T-helper 2 cell (primary cell): ENCODE measurements at regions not wholly inside any gene's neighbourhood (a gene's known extent, or its start where the extent isn't known, plus 50 kb on each side); places are given as distances from the start of the nearest gene placed in this dataset.
"Not testable (repeated sequence)": the region's sequence is repeated elsewhere in the genome, so short reads cannot be mapped to it uniquely, and the experiment has no call there.

Source experiments
- DNase-seq, 5 experiments: peaks; one replicate each; pipeline versions ENCODE4 v3.0.0 to v3.0.0-alpha.2; 2012 to 2022

DNA sequence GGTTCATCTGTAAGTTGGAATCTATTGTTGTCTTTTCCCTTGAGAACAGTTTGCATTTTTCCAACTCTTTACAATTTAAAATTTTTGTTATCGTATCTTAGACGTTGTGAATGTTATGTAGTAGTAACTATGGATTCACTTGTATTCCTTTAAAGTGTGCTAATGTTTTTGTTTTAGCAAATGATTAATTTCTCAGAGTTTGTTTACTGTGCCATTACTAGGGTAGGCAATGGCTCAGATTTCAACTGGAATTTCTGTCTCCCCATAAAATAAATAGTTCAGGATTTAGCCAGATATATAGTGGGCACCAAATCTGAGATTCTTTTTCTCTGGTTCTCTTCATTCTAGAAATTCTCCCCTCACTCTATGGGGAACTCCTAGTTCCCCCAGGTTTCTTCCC lies 896.5 kb downstream of the PLA2G4A start:
- DNase-seq = no peak

DNA sequence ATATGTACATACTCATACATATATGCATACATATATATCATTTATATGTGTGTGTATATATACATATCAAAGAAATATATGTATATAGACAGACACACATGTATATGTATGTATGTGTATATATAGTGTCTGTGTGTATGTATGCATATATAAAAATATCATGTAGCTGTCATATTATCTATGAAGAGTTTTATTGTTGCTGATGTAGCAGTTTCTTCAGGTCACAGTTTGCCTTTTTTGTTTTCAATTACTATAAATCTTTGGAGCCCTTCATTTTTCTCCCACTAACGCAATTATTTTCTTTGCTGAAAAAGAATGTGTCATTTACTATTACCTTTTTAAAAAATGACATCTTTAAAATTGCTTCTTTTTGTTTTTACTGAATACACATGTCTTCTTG lies 904.5 kb downstream of the PLA2G4A start:
- no peak for DNase-seq

DNA sequence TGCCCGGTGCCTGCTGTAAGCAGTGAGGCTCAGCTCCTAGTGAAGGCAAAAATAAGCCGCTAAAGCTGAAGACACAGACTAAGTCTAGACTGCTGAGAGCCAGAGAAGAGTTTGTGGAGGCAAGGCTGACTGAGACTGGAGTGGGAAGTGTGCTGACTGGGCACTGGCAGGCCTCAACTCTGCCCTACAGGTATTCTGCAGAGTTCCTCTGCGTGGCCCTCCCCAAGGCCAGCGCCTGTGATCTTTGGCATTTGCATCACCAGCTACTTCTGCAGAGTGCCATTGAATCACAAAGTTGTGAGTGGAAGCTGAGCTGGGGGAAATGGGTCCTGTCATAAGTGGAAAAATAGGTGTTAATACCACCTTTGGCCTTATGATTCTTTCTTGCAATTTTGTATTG lies 905.7 kb downstream of the PLA2G4A start:
- DNase-seq = no peak

DNA sequence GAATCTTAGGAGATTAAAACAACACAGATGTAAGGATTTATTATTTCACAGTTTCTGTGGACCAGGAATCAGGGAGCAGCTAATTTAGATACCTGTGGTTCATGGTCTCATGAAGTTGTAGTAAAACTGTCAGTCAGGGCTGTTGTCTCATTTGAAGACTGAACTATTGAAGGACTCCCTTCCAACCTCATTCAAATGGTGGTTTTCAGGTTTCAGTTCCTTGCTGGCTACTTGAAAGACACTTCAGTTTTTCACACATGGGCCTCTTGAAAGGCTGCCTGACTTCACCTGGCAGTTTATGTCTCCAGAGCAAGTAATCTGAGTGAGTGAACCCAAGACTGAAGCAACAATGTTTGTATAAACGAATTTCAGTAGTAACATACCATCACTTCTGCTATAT lies 915.9 kb downstream of the PLA2G4A start:
- DNase-seq = no peak

DNA sequence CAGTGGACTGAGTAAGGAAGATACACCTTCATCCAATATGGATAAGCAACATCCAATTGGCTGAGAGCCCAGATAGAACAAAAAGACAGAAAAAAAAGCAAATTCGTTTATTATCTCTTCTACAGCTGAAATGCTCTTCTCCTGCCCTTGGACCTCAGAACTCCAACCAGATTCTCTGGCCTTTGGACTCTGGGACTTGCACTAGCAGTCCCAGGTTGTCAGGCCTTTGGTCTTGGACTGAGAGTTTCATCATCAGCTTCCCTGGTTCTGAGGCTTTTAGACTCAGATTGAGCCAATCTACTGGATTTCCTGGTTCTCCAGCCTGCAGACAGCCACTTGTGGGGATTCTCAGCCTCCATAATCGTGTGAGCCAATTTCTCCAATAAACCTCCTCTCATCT lies 926.8 kb downstream of the PLA2G4A start:
- no peak for DNase-seq

DNA sequence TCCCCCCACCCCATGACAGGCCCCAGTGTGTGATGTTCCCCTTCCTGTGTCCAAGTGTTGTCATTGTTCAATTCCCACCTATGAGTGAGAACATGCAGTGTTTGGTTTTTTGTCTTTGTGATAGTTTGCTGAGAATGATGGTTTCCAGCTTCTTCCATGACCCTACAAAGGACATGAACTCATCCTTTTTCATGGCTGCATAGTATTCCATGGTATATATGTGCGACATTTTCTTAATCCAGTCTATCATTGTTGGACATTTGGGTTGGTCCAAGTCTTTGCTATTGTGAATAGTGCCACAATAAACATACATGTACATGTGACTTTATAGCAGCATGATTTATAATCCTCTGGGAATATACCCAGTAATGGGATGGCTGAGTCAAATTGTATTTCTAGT lies 927.9 kb downstream of the PLA2G4A start:
- not testable (repeated sequence) for DNase-seq

DNA sequence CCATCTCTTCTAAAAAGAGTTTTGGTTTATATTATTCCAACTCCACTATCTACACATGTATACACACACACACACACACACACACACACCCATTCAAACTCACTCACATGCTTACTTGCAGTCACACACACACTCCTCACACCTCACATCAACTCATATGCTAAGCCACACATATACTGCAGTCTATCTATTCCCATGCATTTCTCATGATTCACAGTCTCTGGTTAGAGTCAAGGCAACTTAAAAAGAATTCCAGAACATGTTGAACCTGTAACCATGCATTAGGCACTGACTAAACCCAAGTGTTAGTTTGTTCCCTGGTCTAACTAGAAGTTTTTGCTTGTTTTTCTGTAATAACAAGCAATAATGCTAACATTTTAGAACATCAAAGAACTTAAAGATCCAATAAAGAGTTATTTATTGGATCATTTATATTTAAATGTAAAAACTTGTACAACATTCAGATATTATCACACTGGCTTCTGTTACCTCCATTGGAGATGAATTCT lies 931.1 kb downstream of the PLA2G4A start:
- no peak for DNase-seq

DNA sequence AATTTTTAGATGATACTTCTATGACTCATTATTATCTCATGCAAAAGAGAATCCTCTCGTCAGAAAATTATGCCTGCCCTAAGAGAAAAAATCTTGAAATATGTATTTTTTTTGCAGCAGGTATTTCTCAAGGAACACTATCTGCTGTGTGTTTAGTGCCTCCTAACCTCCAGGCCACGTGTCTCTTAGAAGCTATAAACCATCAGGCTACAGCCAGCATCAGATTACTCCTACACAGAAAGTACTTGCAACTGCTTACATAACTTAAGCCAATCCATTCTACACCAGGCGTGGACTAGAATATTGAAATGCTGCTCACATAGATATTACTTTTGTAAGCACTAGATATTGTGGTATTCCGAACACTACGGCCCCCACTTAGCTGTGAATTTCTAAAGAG lies 933.4 kb downstream of the PLA2G4A start:
- no peak for DNase-seq

DNA sequence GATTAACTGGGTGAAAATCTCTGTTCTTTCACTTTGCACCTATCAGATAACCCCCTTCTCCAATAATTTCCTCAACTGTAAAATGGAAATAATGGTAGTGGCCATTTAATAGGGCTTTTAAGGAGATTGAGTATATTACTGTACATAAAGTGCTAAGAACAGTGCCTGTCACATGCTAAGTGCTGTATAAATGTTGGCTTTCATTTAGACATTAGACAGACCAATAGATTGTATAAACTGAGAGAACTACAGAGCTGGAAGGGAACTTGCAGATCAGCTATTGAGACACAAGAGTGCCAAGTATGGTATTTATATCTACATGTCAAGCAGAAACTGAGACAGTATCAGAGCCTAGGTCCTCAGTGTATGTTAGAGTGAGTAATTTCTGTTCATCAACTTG lies 934.7 kb downstream of the PLA2G4A start:
- no peak for DNase-seq

DNA sequence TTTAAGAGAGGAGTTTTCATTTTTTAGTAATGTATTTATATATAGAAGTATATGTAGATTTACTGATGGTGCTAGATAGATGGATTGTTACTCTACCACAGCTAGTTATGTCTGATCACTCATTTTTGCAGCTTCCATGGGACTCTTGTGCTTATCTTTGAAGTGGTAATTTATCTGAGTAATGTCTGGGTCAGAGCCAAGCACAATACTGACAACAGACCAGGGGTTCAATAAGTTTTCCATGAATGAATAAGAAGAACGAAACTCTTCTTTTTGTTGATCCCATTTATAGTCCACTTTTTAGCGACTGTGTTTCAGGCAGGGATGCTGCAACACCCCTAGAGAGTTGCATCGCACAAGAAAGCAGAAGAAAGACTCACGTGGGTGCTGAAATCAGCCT lies 935.2 kb downstream of the PLA2G4A start:
- no peak for DNase-seq

DNA sequence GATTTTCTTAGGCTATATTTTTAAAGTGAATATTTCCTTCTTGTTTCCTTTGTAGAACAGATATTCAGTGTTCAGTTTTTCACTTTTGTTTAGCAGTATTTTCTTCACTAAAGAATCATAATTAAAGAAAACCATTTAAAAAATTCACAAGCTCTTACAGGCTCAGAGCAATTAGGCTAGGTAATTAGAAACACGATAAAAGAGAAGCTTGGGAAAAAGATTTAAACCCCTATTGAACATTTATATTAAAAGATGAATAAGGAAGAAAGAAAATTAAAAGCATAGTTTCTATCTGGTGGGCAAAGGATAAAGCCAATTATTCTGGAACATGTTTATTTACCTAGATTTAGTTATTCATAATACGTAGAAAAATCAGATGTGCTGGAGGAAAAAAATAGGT lies 942.6 kb downstream of the PLA2G4A start:
- no peak for DNase-seq

DNA sequence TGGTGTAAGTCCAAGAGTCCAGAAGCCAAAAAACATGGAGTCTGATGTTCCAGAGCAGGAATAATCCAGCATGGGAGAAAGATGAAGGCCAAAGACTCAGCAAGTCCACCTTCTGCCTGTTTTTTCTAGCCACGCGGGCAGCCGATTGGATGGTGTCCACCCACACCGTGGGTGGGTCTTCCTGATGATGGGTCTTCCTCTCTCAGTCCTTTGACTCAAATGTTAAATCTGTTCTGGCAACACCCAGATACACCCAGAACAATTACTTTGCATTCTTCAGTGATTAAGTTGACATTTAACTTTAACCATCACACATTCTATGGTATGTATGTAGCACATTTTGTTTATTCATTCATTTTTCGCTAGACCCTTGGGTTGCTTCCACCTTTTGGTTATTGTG lies 944.4 kb downstream of the PLA2G4A start:
- no peak for DNase-seq

DNA sequence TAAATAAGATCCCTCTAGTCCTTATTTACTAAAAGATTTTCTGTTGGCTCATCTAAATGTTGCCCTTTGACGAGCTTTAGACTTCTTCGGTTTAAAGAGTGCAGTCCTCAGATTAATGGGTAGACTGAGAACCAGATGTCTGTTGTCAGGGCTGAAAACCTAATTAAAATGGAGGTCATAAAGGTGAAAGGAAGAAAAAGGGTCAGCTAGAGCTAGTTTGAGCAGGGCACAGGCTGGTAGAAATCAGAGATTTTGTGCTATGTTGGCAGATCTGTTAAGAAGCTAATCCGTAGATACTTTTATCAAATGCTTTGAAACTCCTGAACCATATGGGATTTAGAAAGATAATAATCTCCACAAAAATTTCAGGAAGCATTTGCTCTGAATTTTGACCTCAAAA lies 959.0 kb downstream of the PLA2G4A start:
- no peak for DNase-seq

DNA sequence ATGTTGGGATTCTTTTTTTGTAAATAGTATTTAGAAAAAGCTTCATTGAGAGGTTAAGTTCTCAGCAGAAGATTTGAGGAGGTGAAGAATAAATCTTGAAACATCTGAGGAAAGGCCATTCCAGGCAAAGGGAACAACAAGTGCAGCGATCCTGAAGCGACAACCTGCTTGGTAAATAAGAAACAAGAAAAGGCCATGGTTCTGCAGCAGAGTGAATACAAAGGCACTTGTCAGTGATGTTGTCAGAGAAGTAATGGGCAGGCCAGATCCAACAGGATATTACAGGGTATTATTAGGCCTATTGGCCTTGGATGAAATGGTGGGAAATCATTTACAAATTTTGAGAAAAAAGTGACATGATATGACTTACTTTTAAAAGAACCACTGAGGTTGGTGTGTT lies 960.0 kb downstream of the PLA2G4A start:
- DNase-seq = no peak

DNA sequence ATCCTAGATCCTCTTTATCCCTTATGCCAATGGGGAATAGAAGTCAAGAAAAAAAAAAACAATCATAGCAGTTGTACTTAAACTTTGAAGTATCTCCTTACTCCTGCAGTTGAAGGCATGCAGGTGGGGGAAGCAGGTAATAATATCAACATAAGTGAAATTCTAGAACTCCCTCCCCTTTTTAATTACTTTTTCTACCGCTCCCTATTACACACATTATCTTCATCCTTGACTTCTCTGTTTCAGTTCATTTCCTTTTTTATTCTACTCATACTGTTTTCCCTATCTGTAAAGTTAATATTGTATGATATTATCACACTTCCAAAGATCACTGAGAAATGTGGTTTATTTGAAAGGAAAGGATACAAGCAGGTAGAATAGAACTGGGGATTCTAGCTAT lies 962.0 kb downstream of the PLA2G4A start:
- no peak for DNase-seq

DNA sequence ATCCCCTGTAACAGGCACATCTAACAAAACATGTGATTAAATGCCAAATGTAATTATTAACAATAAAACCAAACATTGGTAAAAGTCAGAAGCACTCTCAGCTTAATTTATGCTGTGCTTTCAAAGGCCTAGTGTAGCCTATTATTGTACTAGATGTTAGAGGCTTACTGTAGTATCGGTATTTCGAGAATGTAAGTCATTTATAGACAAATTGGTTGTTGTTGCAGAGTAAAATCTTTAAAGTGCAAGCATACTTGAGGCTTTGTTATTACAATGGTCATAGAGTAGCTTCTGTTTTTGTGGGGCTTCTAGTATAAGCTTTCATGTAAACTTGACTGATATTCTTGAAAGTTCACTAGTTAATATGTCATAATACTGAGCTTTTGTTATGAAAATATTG lies 965.8 kb downstream of the PLA2G4A start:
- no peak for DNase-seq

DNA sequence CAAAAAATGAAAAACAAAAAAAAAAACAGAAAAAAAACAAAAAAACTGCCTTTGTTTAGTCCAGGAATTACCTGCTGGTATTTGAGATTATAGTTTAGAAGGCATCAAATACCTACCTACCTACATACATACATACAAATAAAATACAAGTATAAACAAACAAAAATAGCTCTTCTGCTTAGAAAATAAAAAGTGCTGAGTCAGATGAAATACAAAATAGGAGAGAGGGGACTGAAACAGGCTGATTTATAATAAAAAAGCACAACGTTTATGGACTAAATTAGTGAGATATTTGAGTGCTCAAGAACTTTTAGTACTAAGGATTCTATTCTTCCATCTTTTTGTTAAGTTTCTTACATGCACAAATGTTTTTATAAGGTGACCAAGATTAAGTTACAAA lies 980.8 kb downstream of the PLA2G4A start:
- DNase-seq = no peak

DNA sequence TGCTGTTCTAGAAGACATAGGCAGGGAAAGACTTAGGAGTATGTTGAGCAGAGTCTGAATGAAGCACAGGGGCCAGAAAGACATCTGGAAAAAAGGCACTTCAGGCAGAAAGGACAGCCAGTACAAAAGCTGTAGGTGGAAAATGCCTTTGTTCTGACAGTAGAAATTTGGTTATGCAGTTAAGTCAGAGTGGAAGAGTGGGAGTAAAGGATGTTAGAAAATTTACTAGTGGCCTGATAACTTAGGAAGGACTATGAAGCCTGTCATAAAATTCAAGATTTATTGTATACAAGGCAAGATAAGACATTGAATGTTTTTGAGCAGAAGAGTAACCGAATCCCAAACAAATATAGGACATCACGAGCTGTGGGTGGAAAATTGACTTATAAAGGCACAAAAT lies 987.9 kb downstream of the PLA2G4A start:
- no peak for DNase-seq

DNA sequence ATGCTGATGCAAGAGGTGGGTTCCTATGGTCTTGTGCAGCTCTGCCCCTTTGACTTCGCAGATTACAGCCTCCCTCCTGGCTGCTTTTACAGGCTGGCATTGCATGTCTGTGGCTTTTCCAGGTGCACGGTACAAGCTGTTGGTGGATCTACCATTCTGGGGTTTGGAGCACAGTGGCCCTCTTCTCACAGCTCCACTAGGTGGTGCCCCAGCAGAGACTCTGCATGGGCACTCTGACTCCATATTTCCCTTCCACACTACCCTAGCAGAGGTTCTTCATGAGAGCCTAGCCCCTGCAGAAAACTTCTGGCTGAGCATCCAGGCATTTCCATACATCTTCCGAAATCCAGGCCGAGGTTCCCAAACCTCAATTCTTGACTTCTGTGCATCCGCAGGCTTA lies 989.0 kb downstream of the PLA2G4A start:
- DNase-seq = peak in 1 of 5 experiments; percentile 1

DNA sequence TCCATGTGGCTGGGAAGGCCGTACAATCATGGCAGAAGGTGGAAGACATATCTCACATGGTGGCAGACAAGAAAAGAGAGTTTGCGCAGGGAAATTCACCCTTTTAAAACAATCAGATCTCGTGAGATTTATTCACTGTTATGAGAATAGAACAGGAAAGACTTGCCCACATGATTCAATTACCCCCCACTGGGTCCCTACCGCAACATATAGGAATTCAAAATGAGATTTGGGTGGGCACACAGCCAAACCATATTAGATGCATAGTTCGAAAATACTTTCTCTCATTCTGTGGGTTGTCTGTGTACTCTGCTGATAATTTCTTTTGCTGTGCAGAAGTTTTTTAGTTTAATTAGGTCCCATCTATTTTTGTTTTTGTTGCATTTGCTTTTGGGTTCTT lies 990.3 kb downstream of the PLA2G4A start:
- DNase-seq = no peak

DNA sequence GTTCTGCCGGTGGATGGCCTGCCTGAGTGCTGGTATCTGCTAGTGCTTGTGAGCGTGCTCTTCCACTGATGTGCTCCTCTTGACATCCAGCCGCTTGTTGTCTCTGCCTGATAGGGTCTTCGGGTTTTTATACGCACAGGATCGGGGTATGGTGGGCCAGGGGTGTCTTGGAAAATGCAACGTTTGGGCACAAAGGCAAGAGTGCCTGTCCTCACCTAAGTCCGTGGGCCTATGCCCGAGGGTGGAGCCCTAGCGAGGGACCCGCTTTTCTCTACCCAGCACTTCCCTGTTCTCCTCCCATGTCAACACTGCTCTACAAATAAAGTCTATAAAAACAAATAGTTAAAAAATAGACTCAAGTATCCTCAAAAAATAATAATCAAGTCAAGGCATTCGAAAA lies 1007.8 kb downstream of the PLA2G4A start:
- no peak for DNase-seq

DNA sequence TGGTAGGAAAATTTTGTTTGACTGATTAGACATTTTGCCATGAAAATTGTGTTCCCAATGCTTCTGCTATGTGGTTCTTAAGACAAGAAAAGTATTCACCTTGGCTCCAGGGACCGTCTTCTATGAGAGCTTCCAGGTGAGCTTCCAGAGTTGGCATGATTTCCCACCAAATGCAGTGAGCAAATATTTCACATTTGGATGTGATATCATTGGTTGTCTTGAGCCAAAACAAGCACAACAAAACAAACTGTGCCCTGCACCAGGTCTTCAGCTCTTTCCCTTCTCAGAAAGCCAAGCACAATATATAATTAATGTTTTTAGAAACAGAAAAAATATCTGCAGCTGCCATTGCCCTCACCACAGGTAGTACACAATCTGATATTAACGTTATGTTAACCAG lies 1009.0 kb downstream of the PLA2G4A start:
- no peak for DNase-seq

DNA sequence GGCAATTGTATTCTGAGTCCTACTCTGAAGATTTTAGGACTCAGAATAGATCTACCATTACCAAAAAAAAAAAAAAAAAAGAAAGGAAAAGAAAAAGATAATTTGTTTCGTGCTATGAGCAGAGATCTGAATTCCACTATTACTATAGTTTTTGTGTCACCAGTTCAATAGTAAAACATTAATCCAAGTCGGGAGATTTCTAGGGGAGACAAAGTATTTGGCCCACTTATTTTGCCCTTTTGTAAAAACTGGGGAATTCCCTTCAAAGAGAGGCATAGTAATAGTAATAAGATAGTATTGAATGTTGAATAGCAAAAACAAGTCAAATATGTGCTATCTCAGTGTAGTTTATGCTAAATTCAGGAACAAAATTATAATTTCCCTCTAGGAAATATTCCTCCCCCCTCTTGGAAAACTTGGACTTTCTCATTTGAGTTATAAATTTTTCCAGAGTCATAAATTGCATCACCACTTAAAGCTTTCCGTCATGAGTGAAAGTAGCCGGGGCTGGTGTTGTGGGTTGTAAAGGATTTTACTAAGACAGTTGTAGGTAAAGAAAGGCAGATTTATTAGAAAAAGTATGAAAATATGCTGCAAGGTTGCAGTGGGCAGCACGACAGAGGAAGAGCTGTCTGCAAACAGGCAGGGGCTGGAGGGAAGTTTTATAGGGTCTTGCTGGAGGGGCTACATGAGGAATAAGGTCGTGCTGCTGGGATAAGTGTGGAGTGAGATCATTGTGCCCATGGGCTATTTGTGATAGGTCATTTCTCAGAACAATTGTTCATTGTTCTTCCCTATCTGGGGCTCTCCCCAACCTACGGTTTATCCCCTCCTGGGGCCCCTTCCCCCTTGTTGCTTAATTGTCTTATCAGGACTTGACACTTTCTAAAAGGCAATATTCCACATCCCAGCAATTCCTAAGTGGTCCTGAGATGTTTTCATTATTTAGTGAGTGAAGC lies 1009.9 kb downstream of the PLA2G4A start:
- no peak for DNase-seq

DNA sequence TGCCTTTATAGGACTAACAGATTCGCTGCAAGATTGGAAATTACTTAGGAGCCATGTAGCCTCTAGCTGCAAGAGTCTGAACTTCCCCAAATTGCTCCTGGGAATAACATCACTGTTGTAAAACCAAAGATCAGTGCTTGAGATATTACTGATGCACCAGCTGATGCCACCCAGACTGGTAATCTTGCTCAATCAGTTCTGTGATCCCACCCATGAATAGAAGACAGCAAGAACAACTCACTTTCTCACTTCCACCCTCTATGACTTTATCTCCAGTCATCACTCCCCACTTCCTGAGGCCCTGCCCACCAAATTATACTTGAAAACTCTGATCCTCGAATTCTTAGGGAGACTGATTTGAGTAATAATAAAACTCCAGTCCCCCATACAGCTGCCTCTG lies 1011.1 kb downstream of the PLA2G4A start:
- no peak for DNase-seq

DNA sequence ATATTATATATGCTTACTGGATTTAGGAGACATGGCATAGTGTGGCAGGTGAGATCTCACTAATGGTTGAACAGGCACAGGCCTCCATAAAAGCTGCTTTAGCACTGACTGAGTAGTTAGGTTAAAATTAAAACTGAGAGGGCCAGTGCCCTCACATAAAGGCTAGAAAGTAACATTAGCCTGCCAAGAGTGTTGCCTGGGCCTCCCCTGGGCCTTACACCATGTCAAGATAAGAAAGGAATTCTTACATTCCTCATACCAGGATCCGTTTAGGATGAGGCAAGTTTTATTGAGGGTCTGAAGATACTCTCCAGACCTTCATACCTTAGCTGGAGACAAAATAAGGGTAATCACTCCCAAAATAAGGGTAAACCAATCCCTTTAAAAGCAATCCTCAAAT lies 1011.8 kb downstream of the PLA2G4A start:
- DNase-seq = no peak
